Endometrium (tissue), 2 donors: ENCODE measurements at regions not wholly inside any gene's neighbourhood (a gene's known extent, or its start where the extent isn't known, plus 50 kb on each side); places are given as distances from the start of the nearest gene placed in this dataset.
A peak's percentile ranks its signal among the peaks of the same experiment; 100 is the strongest.
"Not testable (repeated sequence)": the region's sequence is repeated elsewhere in the genome, so short reads cannot be mapped to it uniquely, and the experiment has no call there.

Source experiments
- FAIRE-seq: peaks from 2 replicates; lab custom pipeline; 2012; peaks lifted over from hg19 to GRCh38; lab: Jason Lieb, UNC
- donor health status: control.
- donor health status: control.

- FAIRE-seq, result peak; percentile 21
Observed at GRCh38 chr11:95650276-95650675, 139.3 kb downstream of the FAM76B start.

GRCh38 chr11:95647871-95648270, 141.7 kb downstream of the FAM76B start:
- no peak for FAIRE-seq

GRCh38 chr11:95647355-95647754, 142.2 kb downstream of the FAM76B start:
- FAIRE-seq, result no peak

- no peak for FAIRE-seq
Observed at GRCh38 chr11:95641495-95641894, 148.1 kb downstream of the FAM76B start.

- FAIRE-seq, result no peak
Observed at GRCh38 chr11:95638501-95638900, 151.1 kb downstream of the FAM76B start.

- no peak for FAIRE-seq
Observed at GRCh38 chr11:95625164-95625900, 164.2 kb downstream of the FAM76B start.

GRCh38 chr11:95616256-95616804, 173.3 kb downstream of the FAM76B start:
- FAIRE-seq, result no peak

DNA sequence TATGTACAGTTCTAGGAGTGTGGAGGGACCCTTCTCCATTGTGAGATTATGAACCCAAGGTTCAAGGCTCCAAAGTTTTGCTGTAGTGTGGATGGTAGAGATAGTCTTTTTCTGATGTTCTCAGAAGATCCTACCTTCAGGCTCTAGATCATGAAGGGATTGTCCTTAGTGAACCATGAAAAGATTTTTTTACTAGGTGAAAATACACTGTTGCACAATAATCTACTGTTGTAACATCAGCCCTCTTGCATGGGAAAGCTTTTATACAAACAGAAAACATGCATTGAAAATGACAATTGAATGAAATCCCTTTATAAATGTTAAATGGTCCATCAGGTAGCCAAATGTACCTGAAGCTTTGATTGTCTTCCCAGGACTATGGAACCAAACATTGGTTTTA, 177.8 kb downstream of the FAM76B start:
- no peak for FAIRE-seq

DNA sequence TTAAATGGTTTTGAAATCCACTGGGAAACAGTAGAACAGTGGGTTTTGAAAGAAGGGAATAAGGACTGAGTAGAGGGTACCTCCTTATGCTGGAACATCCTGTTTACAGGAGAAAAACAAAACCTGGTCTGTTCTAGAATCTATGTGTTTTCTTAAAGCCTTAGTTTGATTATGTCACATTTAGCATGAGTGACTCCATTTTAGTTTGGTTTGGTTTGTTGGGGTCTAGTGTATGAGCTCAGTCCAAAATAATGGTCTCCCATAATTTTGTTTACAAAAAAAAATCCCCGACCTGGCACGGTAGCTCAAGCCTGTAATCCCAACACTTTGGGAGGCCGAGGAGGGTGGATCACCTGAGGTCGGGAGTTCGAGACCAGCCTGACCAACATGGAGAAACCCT, 179.4 kb downstream of the FAM76B start:
- FAIRE-seq, result not testable (repeated sequence)

DNA sequence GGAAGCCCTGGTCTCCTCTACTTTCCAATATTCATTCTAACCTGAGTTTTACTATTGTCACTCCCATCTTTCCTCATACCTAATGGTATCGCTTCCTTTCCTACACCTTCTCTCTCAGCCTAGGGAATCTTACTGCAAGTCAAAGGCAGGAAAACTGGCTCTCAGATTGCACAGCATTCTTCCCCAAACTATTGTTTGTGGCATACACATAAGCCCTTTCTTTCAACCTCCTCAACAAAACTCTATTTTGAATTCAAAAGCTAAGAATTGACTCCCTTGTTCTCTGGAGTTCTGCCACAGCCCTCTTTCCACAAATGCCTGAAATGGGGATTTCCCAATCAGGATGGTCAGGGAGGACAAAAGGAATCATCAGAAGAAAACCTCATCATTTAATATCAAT, 181.5 kb downstream of the FAM76B start:
- FAIRE-seq, result no peak

- FAIRE-seq, result no peak
Observed at GRCh38 chr11:95606824-95607223, 182.8 kb downstream of the FAM76B start.

GRCh38 chr11:95605271-95605940, 184.2 kb downstream of the FAM76B start:
- FAIRE-seq, result no peak

GRCh38 chr11:95599959-95600586, 189.5 kb downstream of the FAM76B start:
- FAIRE-seq, result no peak

- no peak for FAIRE-seq
Observed at GRCh38 chr11:95595973-95596489, 193.6 kb downstream of the FAM76B start.

- no peak for FAIRE-seq
Observed at GRCh38 chr11:95595541-95595940, 194.0 kb downstream of the FAM76B start.

GRCh38 chr11:95593111-95593510, 196.5 kb downstream of the FAM76B start:
- no peak for FAIRE-seq

- FAIRE-seq, result no peak
Observed at GRCh38 chr11:95592471-95592870, 197.1 kb downstream of the FAM76B start.

- FAIRE-seq, result no peak
Observed at GRCh38 chr11:95589893-95590612, 199.5 kb downstream of the FAM76B start.

- FAIRE-seq, result no peak
Observed at GRCh38 chr11:95588821-95589220, 200.8 kb downstream of the FAM76B start.

DNA sequence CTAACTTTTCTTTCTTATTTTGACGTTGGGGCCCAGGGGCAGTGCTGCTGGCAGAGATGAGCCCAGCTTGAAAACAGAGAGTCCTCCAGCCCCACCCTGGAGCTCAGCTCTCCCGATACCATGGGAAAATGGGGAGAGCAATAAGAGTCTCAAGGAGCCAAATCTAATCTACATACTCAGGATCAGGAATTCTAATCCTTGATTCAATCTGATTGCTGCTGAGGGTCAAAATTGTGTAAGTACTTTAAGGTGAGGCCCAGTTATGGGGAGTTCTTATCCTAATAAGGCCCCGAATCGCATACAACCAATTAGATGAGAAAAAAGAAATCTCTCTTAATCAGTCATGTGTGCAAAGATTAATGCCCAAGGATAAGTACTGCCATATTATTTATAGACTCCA, 202.9 kb downstream of the FAM76B start:
- FAIRE-seq, result no peak

- FAIRE-seq, result no peak
Observed at GRCh38 chr11:95586155-95586554, 203.4 kb downstream of the FAM76B start.

GRCh38 chr11:95585752-95586077, 203.9 kb downstream of the FAM76B start:
- FAIRE-seq, result no peak
